DMS 273 (cell line): ENCODE measurements at regions not wholly inside any gene's neighbourhood (a gene's known extent, or its start where the extent isn't known, plus 50 kb on each side); places are given as distances from the start of the nearest gene placed in this dataset.

ENCODE experiments used
- DNase-seq: peaks from one replicate; lab custom pipeline; 2025; ENCODE audit not compliant: unreplicated experiment; lab: John Stamatoyannopoulos, UW

- DNase-seq, result no peak
Observed at GRCh38 chr5:153439130-153439529, 51.3 kb upstream of the GRIA1 start.
